Fibroblast of pulmonary artery (primary cell): ENCODE measurements at regions not wholly inside any gene's neighbourhood (a gene's known extent, or its start where the extent isn't known, plus 50 kb on each side); places are given as distances from the start of the nearest gene placed in this dataset.

ENCODE experiments used
- DNase-seq: peaks from one replicate; pipeline ENCODE4 v3.0.0-alpha.2; 2010; ENCODE audit warnings: low read depth
- H3K4me3 ChIP-seq: replicated peaks from 2 replicates; pipeline ENCODE4 v1.5.1; 2011; ENCODE audit warnings: low read depth, mild to moderate bottlenecking, control low read depth, low read length, moderate library complexity
- TF ChIP-seq, protein P1 (sequence below): IDR thresholded peaks from 2 replicates; pipeline ENCODE4 v1.5.1; 2011; ENCODE audit warnings: mild to moderate bottlenecking, control low read depth, low read length, inconsistent platforms; ENCODE audit errors: missing control alignments

DNA sequence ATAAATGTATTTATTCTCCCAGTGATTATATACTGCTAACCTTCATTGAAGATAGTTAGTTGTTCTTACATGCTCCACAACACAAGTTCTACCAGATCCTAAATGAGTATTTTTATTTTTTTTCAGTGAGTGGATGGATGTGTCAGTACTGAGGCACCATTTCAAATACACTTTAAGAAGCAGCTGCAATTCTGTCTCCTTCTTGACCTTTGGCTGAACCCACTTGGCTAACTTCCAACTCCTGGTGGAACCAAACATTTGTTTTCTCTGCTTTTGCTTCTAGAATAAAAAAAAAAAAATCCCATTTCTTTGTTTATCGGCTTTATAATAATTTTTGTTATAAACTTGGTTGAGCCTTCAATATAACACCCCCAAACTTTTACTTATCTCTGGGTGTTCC lies 458.3 kb upstream of the MAP3K7 start:
- peak; percentile 41 for DNase-seq
- TF ChIP-seq, protein P1, sequence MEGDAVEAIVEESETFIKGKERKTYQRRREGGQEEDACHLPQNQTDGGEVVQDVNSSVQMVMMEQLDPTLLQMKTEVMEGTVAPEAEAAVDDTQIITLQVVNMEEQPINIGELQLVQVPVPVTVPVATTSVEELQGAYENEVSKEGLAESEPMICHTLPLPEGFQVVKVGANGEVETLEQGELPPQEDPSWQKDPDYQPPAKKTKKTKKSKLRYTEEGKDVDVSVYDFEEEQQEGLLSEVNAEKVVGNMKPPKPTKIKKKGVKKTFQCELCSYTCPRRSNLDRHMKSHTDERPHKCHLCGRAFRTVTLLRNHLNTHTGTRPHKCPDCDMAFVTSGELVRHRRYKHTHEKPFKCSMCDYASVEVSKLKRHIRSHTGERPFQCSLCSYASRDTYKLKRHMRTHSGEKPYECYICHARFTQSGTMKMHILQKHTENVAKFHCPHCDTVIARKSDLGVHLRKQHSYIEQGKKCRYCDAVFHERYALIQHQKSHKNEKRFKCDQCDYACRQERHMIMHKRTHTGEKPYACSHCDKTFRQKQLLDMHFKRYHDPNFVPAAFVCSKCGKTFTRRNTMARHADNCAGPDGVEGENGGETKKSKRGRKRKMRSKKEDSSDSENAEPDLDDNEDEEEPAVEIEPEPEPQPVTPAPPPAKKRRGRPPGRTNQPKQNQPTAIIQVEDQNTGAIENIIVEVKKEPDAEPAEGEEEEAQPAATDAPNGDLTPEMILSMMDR: no peak
- H3K4me3 ChIP-seq: no peak overlapping the region

DNA sequence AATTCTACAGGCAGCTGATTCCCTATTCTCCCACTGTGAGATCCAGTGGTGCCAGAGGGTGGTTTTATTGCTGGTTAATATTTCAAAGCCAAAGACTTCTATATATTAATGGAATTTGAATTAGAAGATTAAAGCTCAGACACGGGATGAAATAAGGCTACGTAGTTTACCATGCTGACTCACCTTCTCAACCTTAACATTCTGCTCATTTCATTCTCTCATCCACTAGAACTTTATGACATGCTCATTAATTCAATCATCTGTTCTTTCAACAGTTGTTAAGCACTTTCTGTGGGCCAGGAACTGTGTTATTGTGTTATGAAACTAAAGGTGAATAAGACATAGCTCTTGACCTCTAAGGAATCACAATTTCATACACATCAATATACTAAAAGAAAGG lies 456.9 kb upstream of the MAP3K7 start:
- no peak overlapping the region for H3K4me3 ChIP-seq
- no peak for DNase-seq
- TF ChIP-seq, protein P1: no peak

DNA sequence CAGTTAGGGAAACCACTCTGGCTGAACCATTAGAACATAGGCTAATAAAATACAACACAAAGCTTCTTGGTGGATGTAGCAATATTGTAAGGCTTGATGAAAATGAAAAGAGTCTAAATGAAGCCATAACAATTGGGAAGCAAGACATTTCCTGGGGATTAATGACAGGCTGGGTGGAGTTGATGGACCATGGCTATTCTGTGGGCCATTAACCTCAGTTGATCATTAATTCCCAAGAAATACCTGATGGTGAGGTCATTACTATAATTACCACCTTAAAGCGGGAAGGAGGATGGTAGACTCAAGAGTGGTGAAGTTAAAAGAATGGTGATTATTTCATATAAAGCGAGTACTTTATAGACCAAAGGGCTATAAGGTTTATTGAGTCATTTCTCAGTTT lies 455.8 kb upstream of the MAP3K7 start:
- TF ChIP-seq, protein P1: no peak
- H3K4me3 ChIP-seq: no peak overlapping the region
- DNase-seq: no peak

DNA sequence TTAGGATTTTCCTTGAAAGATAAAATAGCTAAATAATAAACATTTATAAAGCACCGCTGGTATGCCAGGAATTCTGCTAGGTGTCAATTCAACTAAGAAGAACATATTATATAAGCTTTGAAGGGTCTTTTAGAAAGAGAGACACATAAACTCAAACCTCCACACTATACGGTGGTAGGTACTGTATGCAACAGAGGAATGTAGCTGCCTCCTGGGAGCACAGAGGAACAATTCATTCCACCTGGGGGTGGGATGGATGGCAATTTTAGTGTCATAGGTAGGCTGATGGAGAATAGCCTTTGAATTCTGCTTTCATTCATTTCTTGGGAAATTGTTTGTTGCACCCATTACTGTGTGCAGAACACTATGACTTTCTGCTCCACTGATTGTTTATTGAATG lies 447.1 kb upstream of the MAP3K7 start:
- TF ChIP-seq, protein P1: no peak
- no peak for DNase-seq
- H3K4me3 ChIP-seq: no peak overlapping the region

DNA sequence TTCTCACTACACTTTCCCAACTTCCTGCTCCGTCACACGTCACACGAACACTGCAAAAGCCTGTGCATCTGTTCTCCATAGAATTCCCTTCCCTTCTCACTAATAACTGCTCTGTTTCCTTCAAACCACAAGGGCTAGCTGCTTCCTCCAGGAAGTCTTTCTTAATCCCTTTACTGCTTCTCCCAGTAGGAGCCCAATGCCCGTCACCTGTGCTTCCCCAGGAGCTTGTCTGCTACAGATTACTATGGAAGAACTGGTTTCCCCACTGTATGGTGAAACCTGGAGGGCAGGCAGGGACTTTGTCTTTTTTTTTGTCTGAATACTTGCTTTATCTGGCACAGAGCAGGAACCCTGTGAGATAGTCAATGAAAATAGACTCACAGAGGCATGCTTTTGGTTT lies 444.7 kb upstream of the MAP3K7 start:
- TF ChIP-seq, protein P1: no peak
- no peak overlapping the region for H3K4me3 ChIP-seq
- DNase-seq: no peak

DNA sequence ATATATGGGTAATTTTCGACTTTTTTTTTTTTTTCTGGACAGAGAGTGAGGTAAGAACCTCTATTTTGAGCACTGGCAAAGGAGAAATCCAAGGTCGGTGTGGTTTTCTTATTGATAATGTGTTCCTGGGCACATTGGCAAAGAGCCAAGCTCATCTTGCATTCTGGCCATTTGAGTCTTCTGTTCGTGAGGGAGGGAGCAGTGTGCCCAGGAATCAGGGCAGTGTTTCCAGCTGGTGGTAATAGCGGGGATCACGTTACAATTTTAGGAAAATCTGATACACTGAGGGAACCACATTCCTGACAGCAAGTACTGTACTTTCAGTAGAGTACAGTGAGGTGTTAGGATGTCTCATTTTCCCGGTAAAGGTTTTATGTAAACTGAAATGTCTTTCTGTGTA lies 442.3 kb upstream of the MAP3K7 start:
- H3K4me3 ChIP-seq: no peak overlapping the region
- TF ChIP-seq, protein P1: no peak
- DNase-seq: no peak

DNA sequence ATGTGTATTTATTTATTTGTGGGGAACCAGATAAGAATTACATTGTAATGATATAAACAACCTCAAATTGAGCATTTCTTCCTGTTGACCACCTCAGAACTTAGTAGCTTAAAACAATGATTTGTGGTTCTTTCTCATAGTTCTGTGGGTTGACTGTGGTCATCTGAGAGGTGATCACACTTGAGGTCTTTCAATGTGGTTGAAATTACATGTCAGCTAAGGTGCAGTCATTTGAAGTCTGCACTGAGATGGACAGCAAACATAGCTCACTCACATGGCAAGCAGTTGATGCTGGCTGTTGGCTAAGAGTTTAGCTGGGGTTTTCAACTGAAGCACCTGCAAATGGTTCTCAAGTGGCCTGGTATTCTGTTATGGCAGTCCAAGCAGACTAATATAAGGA lies 436.7 kb upstream of the MAP3K7 start:
- TF ChIP-seq, protein P1: no peak
- H3K4me3 ChIP-seq: no peak overlapping the region
- DNase-seq: no peak
